Glutamatergic neuron (in vitro differentiated cells): ENCODE measurements at regions not wholly inside any gene's neighbourhood (a gene's known extent, or its start where the extent isn't known, plus 50 kb on each side); places are given as distances from the start of the nearest gene placed in this dataset.

ENCODE experiments used
- DNase-seq: peaks from one replicate; pipeline ENCODE4 v3.0.0; 2022
- H3K27ac Mint-ChIP-seq: one replicate; pipeline ENCODE4 v1.8.0; 2020; ENCODE audit warnings: mild to moderate bottlenecking, mixed read lengths, inconsistent platforms; ENCODE audit not compliant: unreplicated experiment
- H3K27me3 Mint-ChIP-seq: one replicate; pipeline ENCODE4 v1.8.0; 2020; ENCODE audit warnings: mild to moderate bottlenecking, moderate library complexity, mixed read lengths, inconsistent platforms; ENCODE audit not compliant: unreplicated experiment
- H3K36me3 Mint-ChIP-seq: one replicate; pipeline ENCODE4 v1.8.0; 2020; ENCODE audit warnings: mild to moderate bottlenecking, mixed read lengths, inconsistent platforms; ENCODE audit not compliant: unreplicated experiment
- H3K4me1 Mint-ChIP-seq: one replicate; pipeline ENCODE4 v1.8.0; 2020; ENCODE audit warnings: mild to moderate bottlenecking, low read depth, mixed read lengths, inconsistent platforms; ENCODE audit not compliant: unreplicated experiment
- H3K4me3 Mint-ChIP-seq: one replicate; pipeline ENCODE4 v1.8.0; 2020; ENCODE audit warnings: mild to moderate bottlenecking, mixed read lengths, inconsistent platforms; ENCODE audit not compliant: unreplicated experiment
- H3K9me3 Mint-ChIP-seq: one replicate; pipeline ENCODE4 v1.8.0; 2020; ENCODE audit warnings: mild to moderate bottlenecking, moderate library complexity, mixed read lengths, inconsistent platforms; ENCODE audit not compliant: unreplicated experiment
- CTCF ChIP-seq: fragments of 200-600 bp; sonication (generic); IDR thresholded peaks from one replicate; pipeline ENCODE4 v1.5.0; 2021; ENCODE audit not compliant: partially characterized antibody, unreplicated experiment

- Mint-ChIP-seq H3K9me3 (peaks cover 2% of the 10 kb centered on the region), H3K27me3 (no peaks in the 10 kb centered on the region), H3K27ac (no peak overlapping the region), H3K4me1 (peaks cover 2% of the 10 kb centered on the region), H3K36me3 (no peaks in the 10 kb centered on the region), H3K4me3 (no peak overlapping the region)
- no peak for TF ChIP-seq CTCF
- DNase-seq = no peak
Observed at GRCh38 chr2:105577762-105578161, 166.9 kb upstream of the NCK2 start.

- Mint-ChIP-seq H3K4me3 (peak overlapping the region; percentile 26), H3K9me3 (peaks cover 2% of the 10 kb centered on the region), H3K36me3 (peaks cover 4% of the 10 kb centered on the region), H3K27ac (no peak overlapping the region), H3K4me1 (peaks cover 2% of the 10 kb centered on the region), H3K27me3 (no peaks in the 10 kb centered on the region)
- TF ChIP-seq CTCF = peak; percentile 54
- DNase-seq = no peak
Observed at GRCh38 chr2:105576440-105577241, 168.1 kb upstream of the NCK2 start.

GRCh38 chr2:105576050-105576439, 168.7 kb upstream of the NCK2 start:
- Mint-ChIP-seq H3K27me3 (no peaks in the 10 kb centered on the region), H3K4me3 (peak overlapping the region; percentile 26), H3K4me1 (peaks cover 2% of the 10 kb centered on the region), H3K9me3 (peaks cover 2% of the 10 kb centered on the region), H3K27ac (no peak overlapping the region), H3K36me3 (peaks cover 4% of the 10 kb centered on the region)
- TF ChIP-seq CTCF = no peak
- no peak for DNase-seq

GRCh38 chr2:105575499-105576025, 169.2 kb upstream of the NCK2 start:
- H3K4me1 Mint-ChIP-seq = peaks cover 2% of the 10 kb centered on the region
- no peak for TF ChIP-seq CTCF
- DNase-seq = no peak
- no peaks in the 10 kb centered on the region for H3K27me3 Mint-ChIP-seq
- H3K9me3 Mint-ChIP-seq = peaks cover 3% of the 10 kb centered on the region
- H3K27ac Mint-ChIP-seq = no peak overlapping the region
- no peak overlapping the region for H3K4me3 Mint-ChIP-seq
- peaks cover 4% of the 10 kb centered on the region for H3K36me3 Mint-ChIP-seq

- Mint-ChIP-seq H3K4me1 (peaks cover 2% of the 10 kb centered on the region), H3K9me3 (peaks cover 3% of the 10 kb centered on the region), H3K36me3 (peaks cover 4% of the 10 kb centered on the region), H3K4me3 (no peak overlapping the region), H3K27me3 (no peaks in the 10 kb centered on the region), H3K27ac (no peak overlapping the region)
- DNase-seq = no peak
- TF ChIP-seq CTCF = no peak
Observed at GRCh38 chr2:105574796-105575344, 169.8 kb upstream of the NCK2 start.
